NCI-H2107 (cell line): ENCODE measurements at regions not wholly inside any gene's neighbourhood (a gene's known extent, or its start where the extent isn't known, plus 50 kb on each side); places are given as distances from the start of the nearest gene placed in this dataset.

Experiments used
- DNase-seq: peaks from one replicate; lab custom pipeline; 2025; lab: John Stamatoyannopoulos, UW

GRCh38 chr1:90780981-90781380, 63.9 kb upstream of the BARHL2 start:
- no peak for DNase-seq

- DNase-seq, result no peak
These were observed 62.5 kb upstream of the BARHL2 start for GRCh38 chr1:90779573-90779972.

- DNase-seq, result no peak
These were observed 61.4 kb upstream of the BARHL2 start for GRCh38 chr1:90778486-90778885.

GRCh38 chr1:90773812-90774211, 56.7 kb upstream of the BARHL2 start:
- DNase-seq, result no peak

GRCh38 chr1:90768826-90769225, 51.7 kb upstream of the BARHL2 start:
- no peak for DNase-seq

- no peak for DNase-seq
These were observed 51.0 kb upstream of the BARHL2 start for GRCh38 chr1:90768098-90768497.
